Mesenchymal stem cell (in vitro differentiated cells and primary cell): ENCODE measurements at regions not wholly inside any gene's neighbourhood (a gene's known extent, or its start where the extent isn't known, plus 50 kb on each side); places are given as distances from the start of the nearest gene placed in this dataset.

Experiments
- DNase-seq: peaks from one replicate; pipeline ENCODE4 v3.0.0-alpha.2; 2013
- H2AFZ ChIP-seq: one replicate; pipeline ENCODE4 v1.6.1; 2013; ENCODE audit warnings: low read depth, mild to moderate bottlenecking, control low read depth, inconsistent platforms, low read length, moderate library complexity
- H2AK5ac ChIP-seq: 2 replicates; pipeline ENCODE4 v1.6.1; 2013; ENCODE audit warnings: low read length, moderate library complexity, mild to moderate bottlenecking, inconsistent platforms; ENCODE audit not compliant: severe bottlenecking
- H2BK120ac ChIP-seq: one replicate; pipeline ENCODE4 v1.6.1; 2013; ENCODE audit warnings: low read depth, mild to moderate bottlenecking, inconsistent platforms, low read length, moderate library complexity
- H2BK12ac ChIP-seq, 2 experiments: one replicate each; pipeline ENCODE4 v1.6.1; 2013; ENCODE audit warnings: inconsistent platforms in 2 of 2, low read length in 2 of 2, mild to moderate bottlenecking in 2 of 2, moderate library complexity in 2 of 2, control low read depth in 1 of 2
- H2BK15ac ChIP-seq: one replicate; pipeline ENCODE4 v1.6.1; 2013; ENCODE audit warnings: mild to moderate bottlenecking, low read depth, inconsistent platforms; ENCODE audit not compliant: poor library complexity, severe bottlenecking
- H2BK5ac ChIP-seq: 2 replicates; pipeline ENCODE4 v1.6.1; 2013; ENCODE audit warnings: low read depth, mild to moderate bottlenecking, low read length, control low read depth, inconsistent platforms; ENCODE audit not compliant: poor library complexity, severe bottlenecking
- H3K14ac ChIP-seq, 2 experiments: one replicate each; pipeline ENCODE4 v1.6.1; 2013; ENCODE audit warnings: inconsistent platforms in 2 of 2, low read length in 2 of 2, control low read depth in 1 of 2, mild to moderate bottlenecking in 1 of 2, moderate library complexity in 1 of 2
- H3K18ac ChIP-seq, 2 experiments: one replicate each; pipeline ENCODE4 v1.6.1; 2013; ENCODE audit warnings: inconsistent platforms in 2 of 2, low read length in 2 of 2, control low read depth in 1 of 2, low read depth in 1 of 2, mild to moderate bottlenecking in 1 of 2
- H3K23ac ChIP-seq, 2 experiments: one replicate each; pipeline ENCODE4 v1.6.1; 2013; ENCODE audit warnings: inconsistent platforms in 2 of 2, low read length in 2 of 2, mild to moderate bottlenecking in 2 of 2, moderate library complexity in 2 of 2, control low read depth in 1 of 2
- H3K27ac ChIP-seq: 2 replicates; pipeline ENCODE4 v1.5.1; 2013; ENCODE audit warnings: mild to moderate bottlenecking, moderate library complexity, low read length, control low read depth, inconsistent platforms; ENCODE audit not compliant: poor library complexity, severe bottlenecking
- H3K27me3 ChIP-seq, 2 experiments: 2 replicates each; pipeline versions ENCODE4 v1.6.1 to v1.7.0; 2013; ENCODE audit warnings: low read length in 2 of 2, mild to moderate bottlenecking in 2 of 2, moderate library complexity in 2 of 2, control low read depth in 1 of 2, inconsistent platforms in 1 of 2; ENCODE audit not compliant: control insufficient read depth in 1 of 2, insufficient read depth in 1 of 2
- H3K36me3 ChIP-seq, 2 experiments: 2 replicates each; pipeline versions ENCODE4 v1.6.1 to v1.7.0; 2013; ENCODE audit warnings: low read length in 2 of 2, control low read depth in 1 of 2, inconsistent platforms in 1 of 2, low read depth in 1 of 2, mild to moderate bottlenecking in 1 of 2; ENCODE audit not compliant: insufficient read depth in 2 of 2, control insufficient read depth in 1 of 2
- H3K4ac ChIP-seq, 2 experiments: one replicate each; pipeline ENCODE4 v1.6.1; 2013; ENCODE audit warnings: inconsistent platforms in 2 of 2, low read length in 2 of 2, mild to moderate bottlenecking in 2 of 2, moderate library complexity in 2 of 2, control low read depth in 1 of 2, low read depth in 1 of 2
- H3K4me1 ChIP-seq: 2 replicates; pipeline ENCODE4 v1.6.1; 2013; ENCODE audit warnings: low read depth, low read length, control low read depth; ENCODE audit not compliant: control insufficient read depth, insufficient read depth
- H3K4me2 ChIP-seq: 2 replicates; pipeline ENCODE4 v1.6.1; 2013; ENCODE audit warnings: low read length, mild to moderate bottlenecking, inconsistent platforms; ENCODE audit not compliant: poor library complexity, severe bottlenecking
- H3K4me3 ChIP-seq, 2 experiments: 2 replicates each; pipeline versions ENCODE4 v1.5.1 to v1.7.0; 2013; ENCODE audit warnings: low read length in 2 of 2, mild to moderate bottlenecking in 2 of 2, control low read depth in 1 of 2, low read depth in 1 of 2; ENCODE audit not compliant: insufficient read depth in 1 of 2
- H3K79me1 ChIP-seq: replicated peaks from 2 replicates; pipeline ENCODE4 v1.6.1; 2013; ENCODE audit warnings: mild to moderate bottlenecking, control low read depth, low read length, inconsistent platforms; ENCODE audit not compliant: poor library complexity, severe bottlenecking
- H3K9ac ChIP-seq: 2 replicates; pipeline ENCODE4 v1.7.0; 2013; ENCODE audit warnings: mild to moderate bottlenecking, low read length, moderate library complexity
- H3K9me3 ChIP-seq: 2 replicates; pipeline ENCODE4 v1.7.0; 2013; ENCODE audit warnings: mild to moderate bottlenecking, low read length; ENCODE audit not compliant: control insufficient read depth
- H4K8ac ChIP-seq: one replicate; pipeline ENCODE4 v1.6.1; 2013; ENCODE audit warnings: inconsistent platforms, mild to moderate bottlenecking, low read length, moderate library complexity
- H4K91ac ChIP-seq: one replicate; pipeline ENCODE4 v1.6.1; 2013; ENCODE audit warnings: mild to moderate bottlenecking, low read length, inconsistent platforms
- WGBS: methylation state at CpG from one replicate; pipeline ENCODE4 v1.1.7; 2013; ENCODE audit warnings: mixed read lengths; 5-methylcytosine and 5-hydroxymethylcytosine counted together

DNA sequence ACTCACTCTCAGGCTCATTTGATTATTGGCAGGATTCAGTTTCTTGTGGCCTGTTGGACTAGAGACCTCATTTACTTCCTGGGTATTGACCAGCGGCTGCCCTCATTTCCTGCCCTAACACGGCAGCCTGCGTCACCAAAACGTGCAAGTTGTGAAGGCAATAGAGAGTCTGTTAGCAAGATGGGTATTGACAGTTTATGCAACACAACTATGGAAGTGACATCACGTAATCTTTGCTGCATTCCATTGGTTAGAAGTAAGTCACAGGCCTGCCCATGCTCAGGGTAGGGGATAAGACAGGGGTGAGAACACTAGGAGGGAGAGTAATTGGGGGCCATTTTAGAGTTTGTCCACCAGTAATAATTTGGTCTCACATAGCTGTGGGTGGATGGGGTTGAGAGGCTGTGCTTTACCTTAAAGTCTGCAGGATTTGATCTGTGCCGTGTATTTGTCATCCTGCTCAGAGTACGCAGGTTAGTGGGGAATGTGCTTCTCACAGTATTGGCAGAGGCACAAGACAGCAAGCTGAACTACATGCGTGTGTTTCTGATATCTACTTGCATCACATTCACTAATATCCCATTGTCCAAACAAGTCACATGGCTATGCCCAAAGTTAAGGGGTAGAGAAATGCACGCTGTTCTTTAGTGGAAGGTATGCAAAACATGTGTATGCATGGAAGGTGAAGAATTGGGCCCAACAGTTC is 83.3 kb downstream of the EDEM1 start:
- Histone ChIP-seq H3K4me3 (no peak overlapping the region), H2BK12ac (no peak overlapping the region), H3K9ac (no peak overlapping the region), H3K27ac (no peak overlapping the region), H3K4me1 (no peaks in the 10 kb centered on the region), H2AK5ac (no peak overlapping the region), H3K79me1 (no peaks in the 10 kb centered on the region), H3K27me3 (no peaks in the 10 kb centered on the region), H4K8ac (no peak overlapping the region), H2BK15ac (no peak overlapping the region), H3K18ac (no peak overlapping the region), H2AFZ (no peak overlapping the region), H3K14ac (no peak overlapping the region), H3K4ac (no peak overlapping the region), H3K23ac (no peak overlapping the region), H4K91ac (no peak overlapping the region), H2BK120ac (no peak overlapping the region), H3K36me3 (no peaks in the 10 kb centered on the region), H3K9me3 (no peaks in the 10 kb centered on the region), H3K4me2 (no peak overlapping the region), H2BK5ac (no peak overlapping the region)
- WGBS = 78% methylated on average over 9 of the region's 9 CpGs
- DNase-seq = no peak

DNA sequence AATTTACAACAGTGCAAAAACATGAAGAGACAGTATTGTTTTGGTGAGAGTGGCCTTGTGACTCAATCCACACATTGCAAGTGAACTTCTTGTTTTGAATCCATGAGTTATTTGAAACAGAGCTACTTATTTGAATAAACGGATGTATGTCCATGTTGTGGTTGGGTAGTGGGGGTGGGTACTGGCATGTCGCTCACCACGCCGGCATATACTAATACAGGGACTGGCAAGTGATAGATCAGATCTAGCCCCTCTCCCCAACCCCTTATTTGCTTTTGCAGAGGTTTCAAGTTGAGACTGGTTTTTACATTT is 83.8 kb downstream of the EDEM1 start:
- Histone ChIP-seq H3K9ac (no peak overlapping the region), H3K14ac (no peak overlapping the region), H3K27ac (no peak overlapping the region), H4K91ac (no peak overlapping the region), H2BK5ac (no peak overlapping the region), H3K4ac (no peak overlapping the region), H3K23ac (no peak overlapping the region), H3K79me1 (no peaks in the 10 kb centered on the region), H3K18ac (no peak overlapping the region), H2AK5ac (no peak overlapping the region), H3K4me3 (no peak overlapping the region), H3K4me2 (no peak overlapping the region), H2BK120ac (no peak overlapping the region), H4K8ac (no peak overlapping the region), H3K27me3 (no peaks in the 10 kb centered on the region), H3K9me3 (no peaks in the 10 kb centered on the region), H2BK12ac (no peak overlapping the region), H3K4me1 (no peaks in the 10 kb centered on the region), H2AFZ (no peak overlapping the region), H2BK15ac (no peak overlapping the region), H3K36me3 (no peaks in the 10 kb centered on the region)
- DNase-seq = no peak
- 100% methylated on average over 1 of the region's 4 CpGs for WGBS

DNA sequence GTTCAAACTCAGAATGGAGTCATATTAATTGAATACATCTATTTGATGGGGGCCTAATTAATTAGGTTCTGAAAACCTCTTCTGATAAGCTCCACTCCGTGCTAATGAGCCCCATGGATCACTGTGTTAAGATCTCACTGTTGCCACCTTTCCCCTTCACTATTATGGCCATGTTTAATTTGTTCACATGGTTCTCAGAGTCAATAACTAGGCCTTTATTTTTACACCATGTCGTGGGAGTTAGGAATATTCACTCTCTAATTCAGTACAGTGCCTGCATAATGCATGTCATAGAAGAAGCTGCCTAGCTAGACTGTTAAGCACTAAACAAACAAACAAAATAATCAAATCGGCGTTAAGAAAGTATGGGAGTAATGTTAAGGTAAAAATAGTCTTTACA is 84.9 kb downstream of the EDEM1 start:
- Histone ChIP-seq H3K9ac (no peak overlapping the region), H3K4me1 (no peaks in the 10 kb centered on the region), H3K79me1 (no peaks in the 10 kb centered on the region), H4K91ac (no peak overlapping the region), H3K14ac (no peak overlapping the region), H2BK15ac (no peak overlapping the region), H3K18ac (no peak overlapping the region), H3K23ac (no peak overlapping the region), H3K27ac (no peak overlapping the region), H2AK5ac (no peak overlapping the region), H3K4me3 (no peak overlapping the region), H2AFZ (no peak overlapping the region), H3K4me2 (no peak overlapping the region), H2BK12ac (no peak overlapping the region), H3K27me3 (no peaks in the 10 kb centered on the region), H2BK120ac (no peak overlapping the region), H3K9me3 (no peaks in the 10 kb centered on the region), H4K8ac (no peak overlapping the region), H3K4ac (no peak overlapping the region), H3K36me3 (no peaks in the 10 kb centered on the region), H2BK5ac (no peak overlapping the region)
- DNase-seq = no peak
- WGBS = 85% methylated on average over 2 of the region's 4 CpGs

DNA sequence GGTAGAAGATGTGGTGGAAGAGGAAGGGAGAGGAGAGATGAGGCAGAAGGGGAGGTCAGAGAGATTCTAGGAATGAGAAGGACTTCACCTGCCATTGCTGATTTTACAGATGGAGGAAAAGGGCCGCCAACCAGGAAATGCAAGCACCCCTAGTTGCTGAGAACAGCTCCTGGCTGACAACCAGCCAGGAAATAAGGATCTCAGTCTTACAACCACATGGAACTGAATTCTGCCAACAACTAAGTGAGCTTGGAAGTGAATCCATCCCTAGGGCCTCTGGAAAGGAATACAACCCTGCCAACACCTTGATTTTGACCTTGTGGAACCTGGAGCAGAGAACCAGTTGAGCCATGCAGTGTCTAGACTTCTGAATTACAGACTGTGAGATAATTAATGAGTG is 86.6 kb downstream of the EDEM1 start:
- Histone ChIP-seq H3K79me1 (no peaks in the 10 kb centered on the region), H2BK5ac (no peak overlapping the region), H4K8ac (no peak overlapping the region), H3K36me3 (no peaks in the 10 kb centered on the region), H3K4me3 (no peak overlapping the region), H3K23ac (no peak overlapping the region), H3K9me3 (no peaks in the 10 kb centered on the region), H2AK5ac (no peak overlapping the region), H3K27me3 (no peaks in the 10 kb centered on the region), H3K4me2 (no peak overlapping the region), H3K4ac (no peak overlapping the region), H3K18ac (no peak overlapping the region), H3K9ac (no peak overlapping the region), H2AFZ (no peak overlapping the region), H2BK15ac (no peak overlapping the region), H2BK120ac (no peak overlapping the region), H2BK12ac (no peak overlapping the region), H4K91ac (no peak overlapping the region), H3K4me1 (no peaks in the 10 kb centered on the region), H3K14ac (no peak overlapping the region), H3K27ac (no peak overlapping the region)
- WGBS = 82% methylated on average over 1 of the region's 1 CpG
- no peak for DNase-seq
